Neutrophil (primary cell): ENCODE measurements at regions not wholly inside any gene's neighbourhood (a gene's known extent, or its start where the extent isn't known, plus 50 kb on each side); places are given as distances from the start of the nearest gene placed in this dataset.

Experiments used
- H3K27ac ChIP-seq: fragments of 200-600 bp; sonication (generic); 2 replicates; pipeline ENCODE4 v1.5.1; 2016; ENCODE audit warnings: mild to moderate bottlenecking, moderate library complexity
- H3K27me3 ChIP-seq: fragments of 200-600 bp; sonication (generic); 2 replicates; pipeline ENCODE4 v1.6.0; 2016; ENCODE audit warnings: mild to moderate bottlenecking
- H3K36me3 ChIP-seq: fragments of 200-600 bp; sonication (generic); 2 replicates; pipeline ENCODE4 v1.5.1; 2017
- H3K4me1 ChIP-seq, 2 experiments: fragments of 200-600 bp in 1 of 2; sonication (generic) in 1 of 2; 1 replicate in 1 of 2; 2 replicates in 1 of 2; pipeline versions ENCODE4 v1.5.1 to v1.6.1; 2013 to 2016; ENCODE audit warnings: low read depth in 1 of 2, low read length in 1 of 2, mild to moderate bottlenecking in 1 of 2, moderate library complexity in 1 of 2; ENCODE audit not compliant: control insufficient read depth in 1 of 2, insufficient read depth in 1 of 2
- H3K4me3 ChIP-seq, 2 experiments: fragments of 200-600 bp in 1 of 2; sonication (generic) in 1 of 2; 1 replicate in 1 of 2; 2 replicates in 1 of 2; pipeline ENCODE4 v1.5.1; 2013 to 2016; ENCODE audit warnings: low read depth in 1 of 2, low read length in 1 of 2, mild to moderate bottlenecking in 1 of 2, moderate library complexity in 1 of 2
- H3K9me3 ChIP-seq: fragments of 200-600 bp; sonication (generic); 2 replicates; pipeline ENCODE4 v1.5.1; 2016
- TF ChIP-seq, protein P1 (sequence below): fragments of 200-600 bp; sonication (generic); IDR thresholded peaks from 2 replicates; pipeline ENCODE4 v1.5.1; 2016; ENCODE audit warnings: antibody characterized with exemption

DNA sequence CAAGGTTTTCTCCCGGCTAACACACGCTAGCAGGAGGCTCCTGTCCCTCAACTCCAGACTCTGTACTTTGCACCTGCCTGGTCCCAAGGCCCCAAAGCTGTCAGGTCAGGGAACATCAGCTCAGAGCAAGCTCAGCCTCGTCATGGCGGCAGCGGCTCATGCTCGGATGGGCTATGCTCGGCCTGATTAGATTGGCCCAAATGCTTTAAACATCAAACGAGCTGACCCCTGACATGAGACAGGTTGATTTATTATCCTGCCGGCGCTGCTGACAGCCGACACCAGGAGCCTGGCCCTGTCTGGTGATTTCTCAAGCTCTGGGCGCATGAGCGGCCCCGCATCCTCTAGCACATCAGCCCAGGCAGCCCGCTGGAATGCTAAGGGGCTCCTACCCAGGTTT, 436.4 kb downstream of the EIPR1 start:
- H3K27ac ChIP-seq: no peak overlapping the region
- H3K4me3 ChIP-seq: no peak overlapping the region
- TF ChIP-seq, protein P1, sequence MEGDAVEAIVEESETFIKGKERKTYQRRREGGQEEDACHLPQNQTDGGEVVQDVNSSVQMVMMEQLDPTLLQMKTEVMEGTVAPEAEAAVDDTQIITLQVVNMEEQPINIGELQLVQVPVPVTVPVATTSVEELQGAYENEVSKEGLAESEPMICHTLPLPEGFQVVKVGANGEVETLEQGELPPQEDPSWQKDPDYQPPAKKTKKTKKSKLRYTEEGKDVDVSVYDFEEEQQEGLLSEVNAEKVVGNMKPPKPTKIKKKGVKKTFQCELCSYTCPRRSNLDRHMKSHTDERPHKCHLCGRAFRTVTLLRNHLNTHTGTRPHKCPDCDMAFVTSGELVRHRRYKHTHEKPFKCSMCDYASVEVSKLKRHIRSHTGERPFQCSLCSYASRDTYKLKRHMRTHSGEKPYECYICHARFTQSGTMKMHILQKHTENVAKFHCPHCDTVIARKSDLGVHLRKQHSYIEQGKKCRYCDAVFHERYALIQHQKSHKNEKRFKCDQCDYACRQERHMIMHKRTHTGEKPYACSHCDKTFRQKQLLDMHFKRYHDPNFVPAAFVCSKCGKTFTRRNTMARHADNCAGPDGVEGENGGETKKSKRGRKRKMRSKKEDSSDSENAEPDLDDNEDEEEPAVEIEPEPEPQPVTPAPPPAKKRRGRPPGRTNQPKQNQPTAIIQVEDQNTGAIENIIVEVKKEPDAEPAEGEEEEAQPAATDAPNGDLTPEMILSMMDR: no peak
- H3K9me3 ChIP-seq: no peaks in the 10 kb centered on the region
- H3K36me3 ChIP-seq: no peaks in the 10 kb centered on the region
- H3K27me3 ChIP-seq: no peaks in the 10 kb centered on the region
- H3K4me1 ChIP-seq: no peaks in the 10 kb centered on the region

- Histone ChIP-seq H3K4me3 (no peak overlapping the region), H3K9me3 (no peaks in the 10 kb centered on the region), H3K36me3 (no peaks in the 10 kb centered on the region), H3K27me3 (no peaks in the 10 kb centered on the region), H3K27ac (no peak overlapping the region), H3K4me1 (no peaks in the 10 kb centered on the region)
- TF ChIP-seq, protein P1: no peak
These were observed 436.9 kb downstream of the EIPR1 start for GRCh38 chr2:2940702-2941101.

DNA sequence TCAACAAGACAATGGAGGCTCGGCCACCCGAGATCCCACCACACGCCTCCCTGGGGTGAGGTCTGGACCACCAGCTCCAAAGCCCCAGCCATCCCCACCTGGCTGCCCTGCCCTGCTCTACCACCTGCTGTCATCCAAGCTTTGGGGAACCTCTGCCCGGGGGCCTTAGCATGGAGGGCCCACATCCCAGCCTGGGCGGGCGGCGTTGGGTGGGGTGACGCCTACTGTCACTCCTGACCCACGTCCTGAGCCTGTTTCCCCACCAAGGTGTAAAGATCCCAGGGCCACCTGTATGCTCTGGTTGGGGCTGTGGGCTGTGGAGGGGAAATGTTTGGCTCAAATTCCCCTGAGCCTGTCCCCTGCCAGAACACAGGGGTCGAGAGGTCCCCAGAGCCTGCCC, 437.6 kb downstream of the EIPR1 start:
- Histone ChIP-seq H3K4me1 (no peaks in the 10 kb centered on the region), H3K27ac (no peak overlapping the region), H3K27me3 (no peaks in the 10 kb centered on the region), H3K36me3 (no peaks in the 10 kb centered on the region), H3K9me3 (no peaks in the 10 kb centered on the region), H3K4me3 (no peak overlapping the region)
- TF ChIP-seq, protein P1: no peak

DNA sequence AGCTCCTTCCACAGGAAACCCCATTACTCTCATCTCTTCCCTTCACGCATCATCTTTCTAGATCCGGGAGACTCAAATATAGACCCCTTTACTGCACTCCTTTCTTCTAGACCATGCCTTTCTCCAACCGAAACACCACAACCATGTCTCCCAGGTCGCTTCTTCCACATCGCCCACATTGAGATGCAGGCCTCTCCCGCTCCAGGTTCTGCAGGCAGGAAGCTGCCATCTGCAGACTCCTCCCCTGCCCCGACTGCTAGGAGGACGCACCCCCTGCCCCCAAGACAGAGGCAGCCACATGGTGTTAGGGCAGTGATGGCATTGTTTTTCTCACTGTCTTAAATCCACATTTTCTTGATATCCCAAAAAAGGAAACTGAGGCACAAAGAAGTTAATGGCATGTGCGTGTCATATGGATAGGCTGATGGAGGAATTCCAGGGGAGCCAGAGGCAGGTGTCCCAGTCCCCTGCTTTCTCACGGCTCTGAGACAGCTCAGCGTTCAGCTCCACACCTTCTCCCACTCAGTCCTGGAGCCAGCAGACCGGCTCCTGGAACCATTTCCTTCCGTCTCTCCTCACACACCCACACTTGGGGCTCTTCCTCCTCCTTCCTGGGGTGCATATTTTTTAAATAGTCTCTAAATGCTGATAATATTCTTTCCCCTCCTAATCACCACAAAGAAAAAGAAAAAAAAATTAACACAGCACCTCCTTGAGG, 438.4 kb downstream of the EIPR1 start:
- Histone ChIP-seq H3K36me3 (no peaks in the 10 kb centered on the region), H3K9me3 (no peaks in the 10 kb centered on the region)
- TF ChIP-seq, protein P1: no peak

DNA sequence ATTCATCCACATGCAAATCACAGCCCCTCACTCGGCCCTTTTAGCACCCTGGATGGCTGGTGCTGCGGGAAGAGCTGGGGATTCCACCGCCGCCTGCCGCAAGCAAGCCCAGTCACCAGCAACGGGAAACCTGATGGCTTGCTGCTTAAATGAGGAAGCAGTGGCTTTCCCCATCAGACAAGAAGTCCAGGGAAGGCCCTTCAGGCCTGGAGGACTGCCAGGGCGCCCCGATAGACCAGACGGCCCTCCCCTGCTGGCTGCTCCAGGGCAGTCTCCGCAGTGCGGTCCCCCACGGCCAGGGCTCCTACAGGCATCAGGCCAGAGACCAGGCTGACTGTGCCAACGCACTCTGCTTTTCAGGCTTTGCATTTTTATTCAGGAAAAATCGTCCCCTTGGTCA, 439.1 kb downstream of the EIPR1 start:
- Histone ChIP-seq H3K27ac (no peak overlapping the region), H3K9me3 (no peaks in the 10 kb centered on the region), H3K4me3 (no peak overlapping the region), H3K27me3 (no peaks in the 10 kb centered on the region), H3K36me3 (no peaks in the 10 kb centered on the region), H3K4me1 (no peaks in the 10 kb centered on the region)
- TF ChIP-seq, protein P1: no peak

More for the DNA sequence above, 438.4 kb downstream of the EIPR1 start:
- Histone ChIP-seq H3K4me3 (no peak overlapping the region), H3K4me1 (no peaks in the 10 kb centered on the region), H3K27ac (no peak overlapping the region), H3K27me3 (no peaks in the 10 kb centered on the region)
